Spleen (tissue), 11 donors: ENCODE measurements at regions not wholly inside any gene's neighbourhood (a gene's known extent, or its start where the extent isn't known, plus 50 kb on each side); places are given as distances from the start of the nearest gene placed in this dataset.

Experiments used
- DNase-seq: peaks from one replicate; pipeline ENCODE4 v3.0.0-alpha.2; 2020
- H3K27ac ChIP-seq, 8 donors: fragments of 200-600 bp; sonication (generic) in 7 of 8; 1 replicate in 4 of 8; 2 replicates in 4 of 8; pipeline versions ENCODE4 v1.5.0 to v1.8.0; 2016 to 2021; ENCODE audit warnings: inconsistent platforms in 4 of 8, mild to moderate bottlenecking in 4 of 8, moderate library complexity in 1 of 8
- H3K27me3 ChIP-seq, 7 donors: fragments of 200-600 bp; sonication (generic) in 6 of 7; replicated peaks in 1 of 7; 1 replicate in 4 of 7; 2 replicates in 3 of 7; pipeline versions ENCODE4 v1.5.0 to v1.8.0; 2016 to 2021; ENCODE audit warnings: inconsistent platforms in 3 of 7, mild to moderate bottlenecking in 1 of 7
- H3K36me3 ChIP-seq, 6 donors: fragments of 200-600 bp; sonication (generic) in 5 of 6; 1 replicate in 4 of 6; 2 replicates in 2 of 6; pipeline versions ENCODE4 v1.5.0 to v1.8.0; 2016 to 2021; ENCODE audit warnings: inconsistent platforms in 2 of 6
- H3K4me1 ChIP-seq, 6 donors: fragments of 200-600 bp; sonication (generic) in 5 of 6; 1 replicate in 3 of 6; 2 replicates in 3 of 6; pipeline versions ENCODE4 v1.5.0 to v1.8.0; 2016 to 2021; ENCODE audit warnings: inconsistent platforms in 3 of 6
- H3K4me3 ChIP-seq, 8 donors: fragments of 200-600 bp; sonication (generic) in 7 of 8; 1 replicate in 4 of 8; 2 replicates in 4 of 8; pipeline versions ENCODE4 v1.5.0 to v1.8.0; 2016 to 2021; ENCODE audit warnings: inconsistent platforms in 4 of 8, mild to moderate bottlenecking in 4 of 8, moderate library complexity in 2 of 8
- H3K9me3 ChIP-seq, 8 donors: fragments of 200-600 bp; sonication (generic) in 7 of 8; 1 replicate in 4 of 8; 2 replicates in 4 of 8; pipeline versions ENCODE4 v1.5.0 to v1.8.0; 2016 to 2021; ENCODE audit warnings: inconsistent platforms in 4 of 8
- CTCF ChIP-seq, 11 experiments: fragments of 200-600 bp in 7 of 11; fragments of 450-650 bp in 4 of 11; sonication (generic) in 4 of 11; IDR thresholded peaks in 8 of 11; conservative IDR thresholded peaks in 3 of 11; 1 replicate in 7 of 11; 2 replicates in 4 of 11; pipeline versions ENCODE4 v1.4.0 to v1.8.0; 2016 to 2021; ENCODE audit warnings: antibody characterized with exemption in 11 of 11, inconsistent platforms in 4 of 11, mild to moderate bottlenecking in 1 of 11
- POLR2A ChIP-seq, 3 donors: fragments of 450-650 bp; IDR thresholded peaks; one replicate each; pipeline ENCODE4 v1.5.1; 2017; ENCODE audit warnings: antibody characterized with exemption in 3 of 3, mild to moderate bottlenecking in 1 of 3
- POLR2AphosphoS5 ChIP-seq, 3 donors: sonication (generic); formaldehyde crosslinking; IDR thresholded peaks; one replicate each; pipeline ENCODE4 v1.5.1; 2017; ENCODE audit warnings: antibody characterized with exemption in 3 of 3
- WGBS, 5 donors: extraction: QIAGEN DNeasy Blood & Tissue Kit in 3 of 5; methylation state at CpG; one replicate each; pipeline versions ENCODE4 v1.1.5 to v1.1.7; 2013 to 2018; 5-methylcytosine and 5-hydroxymethylcytosine counted together
- intact Hi-C: fragments of 100-400 bp; cut with DNase I; formaldehyde crosslinking; loops from one replicate; pipeline ENCODE4 v1.15.0; 2023; ENCODE audit warnings: low total_unique reads
- donor health status: healthy with polysubstance abuse.
- donor health status: DM: no; HTN: no; CAD: no; lungs with moderate emphysema.
- donor health status: DM: no; HTN: no; CAD: no.
- donor health status: Bipolar disorder and iron deficiency.
- donor health status: healthy.
- donor health status: DM: no; HTN: no; CAD: no.
- donor health status: DM: yes; HTN: yes; CAD: no.

GRCh38 chr1:182183606-182184005 lies 122.1 kb upstream of the ZNF648 start:
- Histone ChIP-seq H3K36me3 (no peaks in the 10 kb centered on the region), H3K27me3 (no peaks in the 10 kb centered on the region), H3K4me3 (no peak overlapping the region), H3K9me3 (no peaks in the 10 kb centered on the region), H3K27ac (no peak overlapping the region), H3K4me1 (peaks cover 0 to 6% (median 0%) of the 10 kb centered on the region in 6 donors)
- TF ChIP-seq POLR2A (IDR thresholded peaks at IDR 0.05) (no peak), POLR2AphosphoS5 (IDR thresholded peaks at IDR 0.05) (no peak), CTCF (IDR thresholded peaks at IDR 0.05 in 8 of 11, conservative IDR thresholded peaks at IDR 0.05 in 3 of 11) (no peak)
- DNase-seq = no peak
- 74 to 84% (median 77%) methylated on average over 3 of the region's 3 CpGs for WGBS, 5 donors
- intact Hi-C loops = no loop called here

- no peaks in the 10 kb centered on the region for H3K27me3 ChIP-seq
- H3K9me3 ChIP-seq = no peaks in the 10 kb centered on the region
- no peak for TF ChIP-seq POLR2A (IDR thresholded peaks at IDR 0.05)
- no peak for TF ChIP-seq POLR2AphosphoS5 (IDR thresholded peaks at IDR 0.05)
- TF ChIP-seq CTCF (IDR thresholded peaks at IDR 0.05 in 8 of 11, conservative IDR thresholded peaks at IDR 0.05 in 3 of 11) = no peak
- intact Hi-C loops = no loop called here
- H3K4me1 ChIP-seq = peaks cover 0 to 6% (median 0%) of the 10 kb centered on the region in 6 donors
- H3K36me3 ChIP-seq = no peaks in the 10 kb centered on the region
- no peak overlapping the region for H3K27ac ChIP-seq
- H3K4me3 ChIP-seq = no peak overlapping the region
- DNase-seq = no peak
Measured at GRCh38 chr1:182182311-182182710, 120.8 kb upstream of the ZNF648 start.

- H3K36me3 ChIP-seq = no peaks in the 10 kb centered on the region
- TF ChIP-seq POLR2A (IDR thresholded peaks at IDR 0.05) (no peak), POLR2AphosphoS5 (IDR thresholded peaks at IDR 0.05) (no peak), CTCF (IDR thresholded peaks at IDR 0.05 in 8 of 11, conservative IDR thresholded peaks at IDR 0.05 in 3 of 11) (no peak)
- no peaks in the 10 kb centered on the region for H3K9me3 ChIP-seq
- no peak for DNase-seq
- H3K4me3 ChIP-seq = no peak overlapping the region
- intact Hi-C loops = no loop called here
- 54 to 75% (median 65%) methylated on average over 3 of the region's 3 CpGs for WGBS, 5 donors
- no peak overlapping the region for H3K27ac ChIP-seq
- H3K27me3 ChIP-seq = no peaks in the 10 kb centered on the region
- peaks cover 0 to 6% (median 0%) of the 10 kb centered on the region in 6 donors for H3K4me1 ChIP-seq
Measured at GRCh38 chr1:182181167-182181572, 119.7 kb upstream of the ZNF648 start.

- no peak for TF ChIP-seq POLR2A (IDR thresholded peaks at IDR 0.05)
- TF ChIP-seq POLR2AphosphoS5 (IDR thresholded peaks at IDR 0.05) = no peak
- no peak for TF ChIP-seq CTCF (IDR thresholded peaks at IDR 0.05 in 8 of 11, conservative IDR thresholded peaks at IDR 0.05 in 3 of 11)
- peak overlapping the region in 3 of 8 donors; percentile 21 to 54 (median 31) for H3K27ac ChIP-seq
- 59 to 76% (median 67%) methylated on average over 4 of the region's 4 CpGs for WGBS, 5 donors
- no peaks in the 10 kb centered on the region for H3K27me3 ChIP-seq
- H3K36me3 ChIP-seq = no peaks in the 10 kb centered on the region
- no peak overlapping the region for H3K4me3 ChIP-seq
- intact Hi-C loops = no loop called here
- H3K4me1 ChIP-seq = peaks cover 6 to 30% (median 17%) of the 10 kb centered on the region in 6 donors
- no peaks in the 10 kb centered on the region for H3K9me3 ChIP-seq
- DNase-seq = no peak
Measured at GRCh38 chr1:182175361-182175931, 113.9 kb upstream of the ZNF648 start.
